HUES6 (cell line): ENCODE measurements at regions not wholly inside any gene's neighbourhood (a gene's known extent, or its start where the extent isn't known, plus 50 kb on each side); places are given as distances from the start of the nearest gene placed in this dataset.

Source experiments
- H3K27ac ChIP-seq: 2 replicates; pipeline ENCODE4 v1.7.0; 2013; ENCODE audit warnings: low read depth, mild to moderate bottlenecking, low read length, inconsistent platforms
- H3K27me3 ChIP-seq: 2 replicates; pipeline ENCODE4 v1.6.1; 2013; ENCODE audit warnings: low read length; ENCODE audit not compliant: control insufficient read depth, insufficient read depth
- H3K36me3 ChIP-seq: 2 replicates; pipeline ENCODE4 v1.6.1; 2013; ENCODE audit warnings: low read length; ENCODE audit not compliant: control insufficient read depth, insufficient read depth
- H3K4me1 ChIP-seq: 2 replicates; pipeline ENCODE4 v1.6.1; 2013; ENCODE audit warnings: low read length; ENCODE audit not compliant: control insufficient read depth, insufficient read depth
- H3K4me3 ChIP-seq: 2 replicates; pipeline ENCODE4 v1.5.1; 2013; ENCODE audit warnings: low read depth, low read length
- H3K9ac ChIP-seq: one replicate; pipeline ENCODE4 v1.6.1; 2013; ENCODE audit warnings: mild to moderate bottlenecking, low read length
- H3K9me3 ChIP-seq: 2 replicates; pipeline ENCODE4 v1.6.1; 2013; ENCODE audit warnings: low read depth, low read length; ENCODE audit not compliant: control insufficient read depth, insufficient read depth

DNA sequence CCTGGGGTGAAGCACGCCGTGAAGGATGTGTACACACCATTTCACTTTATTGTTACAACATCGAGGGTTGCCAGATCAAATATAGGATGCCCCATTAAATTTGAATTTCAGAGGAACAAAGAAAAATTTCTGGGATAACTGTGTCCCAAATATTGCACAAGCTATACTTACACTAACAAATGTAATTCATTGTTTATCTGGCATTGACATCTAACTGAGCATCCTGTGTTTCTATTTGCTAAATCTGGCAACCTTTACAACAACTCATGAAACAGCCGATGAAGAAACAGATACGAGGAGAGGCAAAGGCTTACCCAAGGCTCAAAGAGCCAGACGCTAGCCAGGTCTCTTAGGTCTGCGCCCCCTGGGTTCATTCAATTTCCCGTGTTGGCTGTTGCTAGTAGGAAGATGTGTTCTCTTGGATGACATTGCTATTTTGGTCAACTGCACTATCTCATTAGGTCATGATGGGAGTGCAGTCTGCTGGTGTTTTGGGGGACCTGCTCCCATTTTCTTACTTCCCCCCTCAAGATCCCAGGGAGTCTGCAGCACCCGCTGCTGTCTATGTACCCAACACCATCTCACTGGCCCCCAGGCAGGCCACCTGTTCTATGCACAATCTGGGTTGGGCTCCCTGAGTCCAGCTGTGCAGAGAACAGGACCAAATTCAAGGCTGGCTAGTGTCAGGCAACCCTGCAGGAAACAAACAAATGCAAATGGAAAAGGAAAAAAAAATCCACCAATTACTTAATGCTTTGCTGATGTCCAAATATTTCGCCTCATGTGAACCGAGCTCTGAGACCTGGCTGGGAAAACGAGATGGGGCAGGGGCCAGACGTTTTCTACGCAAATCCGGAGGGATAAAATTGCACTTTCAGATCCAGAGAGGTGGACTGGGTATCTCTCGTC is 560.9 kb downstream of the MIAT start:
- Histone ChIP-seq H3K4me3 (no peak overlapping the region), H3K27me3 (no peaks in the 10 kb centered on the region), H3K36me3 (no peaks in the 10 kb centered on the region), H3K9ac (no peak overlapping the region), H3K4me1 (no peaks in the 10 kb centered on the region), H3K9me3 (0 out of 2 replicates have a peak, but pooled peaks cover 3% of the 10 kb centered on the region), H3K27ac (no peak overlapping the region)

DNA sequence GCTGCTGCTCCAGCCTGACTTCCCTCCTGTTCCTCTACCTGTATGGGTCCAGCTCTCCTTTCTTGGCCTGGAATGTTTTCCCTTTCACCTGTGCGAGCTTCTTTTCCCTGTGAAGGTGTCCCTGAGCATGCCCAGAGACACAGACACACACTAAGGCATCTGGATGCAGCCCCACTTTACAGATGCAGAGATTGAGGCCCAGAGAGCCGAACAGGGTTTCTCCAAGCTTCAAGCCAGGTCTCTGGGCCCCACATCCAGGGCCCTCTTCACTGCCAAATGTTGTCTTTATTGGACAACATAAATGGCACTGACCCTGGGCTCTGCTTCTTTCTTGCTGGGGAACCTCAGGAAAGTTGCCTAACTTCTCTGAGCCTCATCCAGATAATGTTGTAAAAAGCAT is 561.6 kb downstream of the MIAT start:
- Histone ChIP-seq H3K27ac (no peak overlapping the region), H3K4me3 (no peak overlapping the region), H3K9me3 (0 out of 2 replicates have a peak, but pooled peaks cover 4% of the 10 kb centered on the region), H3K27me3 (no peaks in the 10 kb centered on the region), H3K36me3 (no peaks in the 10 kb centered on the region), H3K9ac (no peak overlapping the region), H3K4me1 (no peaks in the 10 kb centered on the region)

DNA sequence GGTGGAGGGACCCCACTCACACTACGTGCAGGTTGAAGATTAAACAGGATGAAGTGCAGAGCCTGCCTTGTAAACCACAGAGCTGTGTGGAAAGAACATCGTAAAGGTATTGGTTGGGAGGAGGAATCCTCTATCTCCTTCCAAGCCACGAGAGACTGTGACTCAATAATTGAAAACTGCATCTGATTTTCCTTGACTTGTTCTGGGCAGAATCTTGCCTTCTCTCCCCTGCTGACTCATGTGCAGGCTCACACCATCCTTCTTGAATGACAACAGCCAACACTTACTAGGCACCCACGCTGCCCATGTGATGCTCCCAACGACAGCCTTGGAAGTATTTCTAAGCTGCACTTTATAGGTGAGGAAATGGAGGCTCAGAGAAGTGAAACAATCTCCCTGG is 563.0 kb downstream of the MIAT start:
- no peaks in the 10 kb centered on the region for H3K4me1 ChIP-seq
- 0 out of 2 replicates have a peak, but pooled peaks cover 4% of the 10 kb centered on the region for H3K9me3 ChIP-seq
- H3K36me3 ChIP-seq: no peaks in the 10 kb centered on the region
- H3K9ac ChIP-seq: no peak overlapping the region
- H3K27ac ChIP-seq: no peak overlapping the region
- H3K4me3 ChIP-seq: no peak overlapping the region
- no peaks in the 10 kb centered on the region for H3K27me3 ChIP-seq

DNA sequence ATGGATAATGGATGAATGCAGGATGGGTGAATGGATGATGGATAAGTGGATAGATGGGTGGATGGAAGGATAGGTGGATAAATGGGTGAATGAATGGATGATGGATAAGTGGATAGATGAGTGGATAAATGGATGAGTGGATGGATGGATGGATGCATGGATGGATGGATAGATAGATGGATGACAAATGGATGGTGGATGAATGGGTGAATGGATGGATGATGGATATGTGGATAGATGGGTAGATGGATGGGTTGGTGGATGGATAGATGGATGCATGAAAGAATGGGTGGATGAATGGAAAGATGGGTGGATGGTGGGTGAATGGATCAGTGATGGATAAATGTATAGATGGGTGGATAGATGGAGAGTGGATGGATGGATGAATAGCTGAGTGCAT is 564.8 kb downstream of the MIAT start:
- Histone ChIP-seq H3K4me1 (no peaks in the 10 kb centered on the region), H3K4me3 (no peak overlapping the region), H3K9me3 (0 out of 2 replicates have a peak, but pooled peaks cover 4% of the 10 kb centered on the region), H3K27me3 (no peaks in the 10 kb centered on the region), H3K9ac (no peak overlapping the region), H3K27ac (no peak overlapping the region), H3K36me3 (no peaks in the 10 kb centered on the region)

DNA sequence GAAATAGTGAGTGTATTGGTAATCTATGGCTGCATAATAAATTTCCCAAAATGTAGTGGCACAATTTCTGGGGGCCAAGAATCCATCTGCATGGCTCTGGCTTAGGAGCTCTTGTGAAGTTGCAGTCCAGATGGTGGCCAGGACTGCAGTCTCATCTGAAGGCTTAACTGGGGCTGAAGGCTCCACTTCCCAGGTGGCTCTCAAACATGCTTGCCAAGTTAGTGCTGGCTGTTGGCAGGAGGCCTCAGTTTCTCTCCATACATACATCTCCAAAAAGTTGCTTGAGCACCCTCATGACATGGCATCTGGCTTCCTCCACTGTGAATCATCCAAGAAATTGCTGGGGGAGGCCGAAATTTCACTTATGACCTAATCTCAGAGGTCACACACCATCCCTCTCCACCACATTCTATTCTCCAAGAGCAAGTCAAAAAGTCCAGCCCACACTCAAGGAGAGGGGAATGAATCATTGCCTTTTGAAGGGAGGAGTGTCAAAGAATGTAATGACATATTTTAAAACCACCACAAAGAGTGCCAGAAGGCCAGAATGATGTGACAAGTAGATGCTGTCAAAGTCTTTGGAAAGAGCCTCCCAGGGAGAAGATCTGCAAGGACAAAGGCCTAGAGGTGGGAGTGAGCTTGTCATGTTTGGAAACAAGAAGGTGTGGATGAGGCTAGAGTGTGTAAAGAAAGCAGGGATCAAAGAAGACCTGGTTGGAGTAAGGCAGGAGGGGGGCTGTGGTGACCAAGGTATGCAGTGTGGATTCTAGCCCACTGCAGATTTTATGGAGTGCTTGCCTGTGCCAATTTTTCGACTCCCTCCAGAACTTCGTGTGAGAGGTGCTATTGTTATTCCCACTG is 566.2 kb downstream of the MIAT start:
- no peak overlapping the region for H3K4me3 ChIP-seq
- H3K9ac ChIP-seq: no peak overlapping the region
- no peaks in the 10 kb centered on the region for H3K27me3 ChIP-seq
- no peaks in the 10 kb centered on the region for H3K4me1 ChIP-seq
- H3K9me3 ChIP-seq: 0 out of 2 replicates have a peak, but pooled peaks cover 4% of the 10 kb centered on the region
- H3K36me3 ChIP-seq: no peaks in the 10 kb centered on the region
- H3K27ac ChIP-seq: no peak overlapping the region

DNA sequence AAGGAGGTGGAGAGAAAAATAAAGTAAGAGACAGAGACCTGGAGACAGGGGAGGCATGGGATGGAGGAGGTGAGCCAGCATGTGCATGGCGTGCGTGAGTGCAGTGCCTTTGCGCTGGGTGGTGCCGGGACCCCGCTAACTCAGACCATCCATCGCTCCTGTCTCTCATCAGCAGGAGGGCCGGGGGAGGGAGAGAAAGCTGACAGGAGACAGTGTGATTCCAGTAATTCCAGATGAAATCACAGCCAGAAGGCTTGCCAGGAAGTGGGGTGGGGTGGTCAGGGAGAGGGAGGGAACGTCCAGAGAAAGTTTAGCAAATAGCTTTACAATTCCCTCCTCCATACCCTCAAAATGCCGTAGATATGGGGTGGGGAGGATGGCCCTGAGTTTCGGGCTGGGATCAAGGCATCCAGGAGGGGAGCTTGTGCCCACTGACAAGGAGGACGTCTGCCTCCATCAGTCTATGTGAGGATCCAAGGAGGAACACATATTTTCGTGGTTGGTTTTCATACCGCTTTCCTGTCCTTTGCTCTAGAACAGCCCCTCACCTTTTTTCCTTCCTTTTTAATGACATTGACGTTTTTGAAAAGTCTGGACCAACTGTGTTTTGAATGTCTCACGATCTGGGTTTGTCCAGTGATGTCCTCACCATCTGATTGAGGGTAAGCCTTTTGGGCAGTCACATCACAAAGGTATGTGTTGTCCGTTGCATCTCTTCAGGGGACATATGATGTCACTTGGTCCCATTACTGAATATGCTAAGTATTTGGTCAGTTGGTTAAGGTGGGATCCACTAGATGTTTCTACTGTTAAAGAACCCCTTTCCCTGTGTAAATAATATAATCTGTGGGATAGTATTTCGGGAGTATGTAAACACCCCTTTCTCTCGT is 567.3 kb downstream of the MIAT start:
- Histone ChIP-seq H3K4me3 (no peak overlapping the region), H3K9me3 (0 out of 2 replicates have a peak, but pooled peaks cover 4% of the 10 kb centered on the region), H3K4me1 (no peaks in the 10 kb centered on the region), H3K9ac (no peak overlapping the region), H3K36me3 (no peaks in the 10 kb centered on the region), H3K27ac (no peak overlapping the region), H3K27me3 (no peaks in the 10 kb centered on the region)

DNA sequence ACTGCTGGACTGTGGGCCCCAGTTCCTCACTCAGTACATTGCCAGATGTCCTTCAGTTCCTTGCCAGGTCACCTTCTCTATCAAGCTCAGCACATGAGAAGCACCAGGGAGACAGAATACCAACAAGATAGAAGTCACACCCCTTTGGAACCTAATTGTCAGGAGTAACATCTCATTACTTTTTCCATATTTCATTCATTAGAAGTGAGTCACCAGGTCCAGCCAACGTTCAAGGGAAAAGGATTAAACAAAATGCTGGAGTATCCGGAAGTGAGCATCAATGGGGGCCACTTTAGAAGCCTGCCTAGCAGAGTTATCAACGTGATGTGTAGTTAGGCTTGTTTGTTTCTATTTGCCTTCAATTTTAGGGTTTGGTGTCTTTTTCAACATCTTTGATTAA is 569.3 kb downstream of the MIAT start:
- H3K9ac ChIP-seq: no peak overlapping the region
- no peaks in the 10 kb centered on the region for H3K27me3 ChIP-seq
- H3K9me3 ChIP-seq: 0 out of 2 replicates have a peak, but pooled peaks cover 6% of the 10 kb centered on the region
- no peaks in the 10 kb centered on the region for H3K36me3 ChIP-seq
- no peak overlapping the region for H3K4me3 ChIP-seq
- no peak overlapping the region for H3K27ac ChIP-seq
- no peaks in the 10 kb centered on the region for H3K4me1 ChIP-seq

DNA sequence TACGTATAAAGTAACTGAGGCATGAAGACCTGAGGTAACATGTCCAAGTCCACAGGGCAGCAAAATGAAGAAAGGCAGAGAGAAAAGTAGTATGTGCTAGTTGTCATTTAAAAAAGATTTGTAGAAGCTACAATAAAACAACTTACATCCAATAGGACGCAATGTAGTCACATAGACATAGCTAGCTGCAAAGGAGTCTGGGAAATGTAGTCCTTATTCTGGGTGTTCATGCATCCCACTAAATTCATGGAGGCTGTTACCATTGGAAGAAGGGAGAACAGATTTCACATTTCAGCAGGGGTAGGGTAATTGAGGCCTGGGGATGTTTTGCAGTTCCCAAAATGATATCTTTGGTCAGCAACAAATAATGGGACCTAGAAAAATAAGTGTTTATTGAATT is 571.4 kb downstream of the MIAT start:
- Histone ChIP-seq H3K27ac (no peak overlapping the region), H3K4me1 (no peaks in the 10 kb centered on the region), H3K27me3 (peaks cover 4% of the 10 kb centered on the region; the same call in 1 of the 2 replicates), H3K4me3 (no peak overlapping the region), H3K9ac (no peak overlapping the region), H3K36me3 (no peaks in the 10 kb centered on the region), H3K9me3 (0 out of 2 replicates have a peak, but pooled peaks cover 3% of the 10 kb centered on the region)

DNA sequence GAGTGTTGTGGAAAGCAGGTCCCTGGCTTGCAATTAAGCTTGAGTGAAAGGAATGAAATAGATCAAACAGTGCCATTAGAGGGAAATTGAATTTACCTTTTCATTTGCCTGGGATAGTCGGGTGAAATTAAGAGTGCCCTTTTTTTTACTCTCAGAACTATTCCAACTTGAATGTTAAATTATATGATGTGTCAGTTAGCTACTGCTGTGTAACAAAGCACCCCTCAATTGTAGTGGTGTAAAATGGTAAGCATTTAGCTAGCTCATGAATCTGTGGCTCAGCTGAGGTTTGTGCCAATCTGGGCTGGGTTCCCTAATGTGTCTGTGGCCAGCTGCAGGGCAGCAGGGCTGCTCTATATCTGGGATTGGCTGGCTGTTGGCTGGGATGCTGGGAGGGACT is 571.4 kb downstream of the MN1 start:
- 0 out of 2 replicates have a peak, but pooled peaks cover 3% of the 10 kb centered on the region for H3K9me3 ChIP-seq
- H3K4me3 ChIP-seq: no peak overlapping the region
- H3K27me3 ChIP-seq: peaks cover 4% of the 10 kb centered on the region; the same call in 1 of the 2 replicates
- H3K4me1 ChIP-seq: no peaks in the 10 kb centered on the region
- H3K36me3 ChIP-seq: no peaks in the 10 kb centered on the region
- H3K9ac ChIP-seq: no peak overlapping the region
- H3K27ac ChIP-seq: no peak overlapping the region

DNA sequence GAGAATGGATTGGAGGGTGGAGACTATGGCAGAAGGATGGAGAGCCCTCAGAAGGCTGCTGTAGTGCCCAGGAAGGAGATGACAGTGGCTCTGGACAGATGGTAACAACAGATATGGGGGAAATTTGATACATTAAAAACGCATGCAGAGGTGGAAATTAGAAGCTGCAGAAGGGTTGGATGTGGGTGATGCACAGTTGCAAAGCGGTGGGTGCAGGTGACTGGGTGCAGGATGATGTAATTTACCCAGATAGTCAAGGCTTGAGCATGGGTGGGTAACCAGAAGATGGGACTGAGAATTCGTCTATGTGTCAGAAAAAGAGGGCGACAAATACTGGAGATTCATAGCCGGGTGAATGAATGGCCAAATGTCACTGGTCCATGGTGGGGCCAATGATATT is 570.3 kb downstream of the MN1 start:
- Histone ChIP-seq H3K27ac (no peak overlapping the region), H3K9ac (no peak overlapping the region), H3K4me1 (no peaks in the 10 kb centered on the region), H3K27me3 (peaks cover 4% of the 10 kb centered on the region; the same call in 1 of the 2 replicates), H3K36me3 (no peaks in the 10 kb centered on the region), H3K9me3 (0 out of 2 replicates have a peak, but pooled peaks cover 3% of the 10 kb centered on the region), H3K4me3 (no peak overlapping the region)
